K562 (cell line): ENCODE measurements at regions not wholly inside any gene's neighbourhood (a gene's known extent, or its start where the extent isn't known, plus 50 kb on each side); places are given as distances from the start of the nearest gene placed in this dataset.

Source experiments
- ATF7 ChIP-seq: fragments of 450-650 bp; IDR thresholded peaks from 2 replicates; pipeline ENCODE4 v1.7.1; 2014; ENCODE audit warnings: mild to moderate bottlenecking, moderate library complexity
- CTCF ChIP-seq, 3 experiments: IDR thresholded peaks in 2 of 3; conservative IDR thresholded peaks in 1 of 3; 2 replicates each; pipeline ENCODE4 v1.5.1; 2011 to 2012; ENCODE audit warnings: low read length in 3 of 3, mild to moderate bottlenecking in 3 of 3, control low read depth in 2 of 3, improper control_type of control experiment in 1 of 3, inconsistent platforms in 1 of 3, low read depth in 1 of 3, mixed read lengths in 1 of 3, moderate library complexity in 1 of 3; ENCODE audit not compliant: insufficient read depth in 2 of 3
- L3MBTL2 ChIP-seq: fragments of 450-650 bp; IDR thresholded peaks from 2 replicates; pipeline ENCODE4 v1.6.1; 2016; ENCODE audit warnings: mild to moderate bottlenecking, moderate library complexity
- NRF1 ChIP-seq, 2 experiments: fragments of 450-650 bp; IDR thresholded peaks in 1 of 2; conservative IDR thresholded peaks in 1 of 2; 2 replicates each; pipeline ENCODE4 v1.6.1; 2014; ENCODE audit warnings: mild to moderate bottlenecking in 2 of 2
- USF2 ChIP-seq: sonication (generic); formaldehyde crosslinking; IDR thresholded peaks from 2 replicates; pipeline ENCODE4 v1.5.0; 2020; ENCODE audit warnings: missing genetic modification reagents
- YBX1 ChIP-seq: fragments of 450-650 bp; IDR thresholded peaks from 2 replicates; pipeline ENCODE4 v1.7.1; 2016; ENCODE audit warnings: mild to moderate bottlenecking
- ZBTB11 ChIP-seq, 3 experiments: fragments of 200-800 bp in 1 of 3; fragments of 250-450 bp in 1 of 3; fragments of 450-650 bp in 1 of 3; sonication (Bioruptor Pico) in 1 of 3; sonication (Bioruptor generic) in 1 of 3; formaldehyde crosslinking in 1 of 3; IDR thresholded peaks; 2 replicates each; pipeline versions ENCODE4 v1.6.1 to v1.8.0; 2016 to 2022; ENCODE audit warnings: mild to moderate bottlenecking in 2 of 3, missing genetic modification characterization in 2 of 3, missing compliant biosample characterization in 1 of 3, moderate library complexity in 1 of 3
- ZBTB17 ChIP-seq: fragments of 450-650 bp; formaldehyde crosslinking; IDR thresholded peaks from 2 replicates; pipeline ENCODE4 v1.4.0; 2020; ENCODE audit warnings: mild to moderate bottlenecking
- ZNF212 ChIP-seq: fragments of 450-650 bp; formaldehyde crosslinking; IDR thresholded peaks from 2 replicates; pipeline ENCODE4 v1.4.0; 2020; ENCODE audit warnings: mild to moderate bottlenecking

GRCh38 chr5:90000351-90000750 lies 409.2 kb downstream of the CETN3 start:
- no peak for TF ChIP-seq YBX1
- TF ChIP-seq ATF7 = no peak
- TF ChIP-seq L3MBTL2 = no peak
- TF ChIP-seq ZBTB11 (CRISPR knock-in tag; IDR thresholded peaks at IDR 0.05) = no peak
- no peak for TF ChIP-seq CTCF (IDR thresholded peaks at IDR 0.05 in 2 of 3, conservative IDR thresholded peaks at IDR 0.05 in 1 of 3; ENCODE audit: insufficient read depth in 2 of 3, low read depth in 1 of 3, low read length in 3 of 3)
- TF ChIP-seq ZNF212 (CRISPR knock-in tag) = no peak
- no peak for TF ChIP-seq USF2
- no peak for TF ChIP-seq NRF1 (conservative IDR thresholded peaks at IDR 0.05 in 1 of 2, IDR thresholded peaks at IDR 0.05 in 1 of 2)
- TF ChIP-seq ZBTB17 = no peak
